NCI-H2081 treated with DMSO at 0.1 percent for 48 hours (cell line): ENCODE measurements at regions not wholly inside any gene's neighbourhood (a gene's known extent, or its start where the extent isn't known, plus 50 kb on each side); places are given as distances from the start of the nearest gene placed in this dataset.

Experiments
- DNase-seq: peaks from one replicate; lab custom pipeline; 2025; lab: John Stamatoyannopoulos, UW

GRCh38 chr1:94707321-94708298 is 112.5 kb upstream of the SLC44A3 start:
- DNase-seq, result no peak

GRCh38 chr1:94702442-94702815 is 117.7 kb upstream of the SLC44A3 start:
- no peak for DNase-seq

GRCh38 chr1:94701796-94702441 is 118.2 kb upstream of the SLC44A3 start:
- no peak for DNase-seq

GRCh38 chr1:94698759-94699502 is 121.2 kb upstream of the SLC44A3 start:
- no peak for DNase-seq

- no peak for DNase-seq
These were observed 121.8 kb upstream of the SLC44A3 start for GRCh38 chr1:94698356-94698755.

DNA sequence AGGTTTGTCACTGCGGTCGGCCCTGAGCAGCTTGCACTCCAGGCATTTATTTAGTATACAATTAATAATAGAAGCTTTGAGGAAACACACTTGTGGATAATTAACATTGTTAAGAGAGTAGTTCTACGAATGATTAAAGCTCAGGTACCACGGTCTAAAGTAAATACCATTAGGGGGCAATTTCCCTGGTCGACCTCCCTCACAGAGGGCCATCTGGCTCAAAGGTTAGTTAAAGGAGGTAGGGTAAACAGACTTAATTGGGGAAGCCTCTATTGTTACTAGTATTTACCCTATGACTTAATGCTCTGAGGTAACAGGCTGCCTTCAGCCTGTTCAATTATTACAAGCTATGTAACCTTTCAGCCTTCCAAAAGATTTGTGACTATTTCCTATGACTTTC is 122.3 kb upstream of the SLC44A3 start:
- DNase-seq, result peak; percentile 57

DNA sequence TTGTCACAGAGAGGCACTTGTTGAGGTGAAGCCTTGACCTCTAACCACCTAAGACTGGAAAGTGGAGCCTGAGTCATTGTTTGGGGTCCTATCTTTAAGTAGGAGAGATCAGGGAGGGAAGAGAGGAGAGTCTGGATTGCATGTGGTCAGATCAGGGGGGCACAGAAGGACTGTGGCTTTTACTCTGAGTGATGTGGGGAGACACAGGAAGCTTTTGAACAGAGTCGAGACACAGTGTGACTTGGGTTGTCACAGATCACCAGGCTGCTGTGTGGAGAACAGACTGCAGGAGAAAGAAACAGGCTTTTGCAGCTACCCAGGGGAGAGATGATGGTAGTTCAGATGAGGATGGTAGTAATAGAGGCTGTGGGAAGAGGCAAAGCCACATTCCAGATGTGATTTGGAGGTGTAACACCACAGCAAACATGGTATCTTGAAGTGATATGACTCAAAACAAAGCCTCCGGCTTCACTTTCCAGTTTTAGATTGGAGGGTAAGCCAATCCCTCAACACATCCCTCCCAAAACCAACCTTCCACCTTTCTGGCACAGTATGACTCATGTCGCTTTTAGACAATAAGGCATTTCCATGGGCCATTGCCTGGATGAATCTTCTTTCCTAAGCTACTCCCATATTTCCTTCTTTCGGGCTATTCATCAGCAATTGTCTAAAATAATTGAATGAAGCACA is 125.8 kb upstream of the SLC44A3 start:
- no peak for DNase-seq

DNA sequence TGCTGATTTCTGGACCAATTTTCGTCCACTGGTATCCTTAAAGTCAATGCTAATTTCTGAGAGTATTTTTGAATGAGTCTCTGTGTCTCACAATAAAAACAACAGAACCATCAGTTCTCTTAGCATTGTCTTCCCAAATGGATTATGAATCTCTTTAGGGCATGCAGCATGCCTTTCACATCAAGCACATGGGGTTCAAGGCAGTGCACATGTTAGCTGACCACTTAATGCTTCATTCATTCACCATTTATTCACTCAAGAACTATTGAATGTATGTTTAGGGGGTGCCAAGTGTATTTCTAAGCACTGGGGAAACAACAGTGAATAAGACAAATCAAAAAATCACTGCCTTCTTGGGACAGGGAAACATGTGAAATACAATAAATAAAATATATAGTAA is 126.7 kb upstream of the SLC44A3 start:
- no peak for DNase-seq

GRCh38 chr1:94693029-94693428 is 127.1 kb upstream of the SLC44A3 start:
- no peak for DNase-seq

GRCh38 chr1:94688646-94689045 is 131.5 kb upstream of the SLC44A3 start:
- no peak for DNase-seq

DNA sequence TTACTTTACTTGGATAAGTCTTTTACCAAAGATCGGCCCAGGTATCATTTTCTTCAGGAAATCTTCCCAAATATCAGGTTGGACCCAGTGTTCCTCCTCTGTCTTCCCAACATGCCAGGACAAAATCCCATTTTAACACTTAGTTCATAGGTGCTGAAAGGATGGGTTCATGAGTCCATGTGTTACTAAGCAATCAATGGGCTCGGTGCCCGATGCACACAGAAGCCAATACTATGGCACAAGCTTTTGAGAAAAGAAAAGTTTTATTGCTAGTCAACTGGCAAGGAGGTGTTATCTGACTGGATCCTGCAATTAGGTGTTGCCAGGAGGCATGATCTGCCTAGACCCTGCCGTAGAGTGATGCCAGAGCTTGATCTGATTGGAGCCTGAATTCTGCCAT is 133.3 kb upstream of the SLC44A3 start:
- DNase-seq, result no peak

DNA sequence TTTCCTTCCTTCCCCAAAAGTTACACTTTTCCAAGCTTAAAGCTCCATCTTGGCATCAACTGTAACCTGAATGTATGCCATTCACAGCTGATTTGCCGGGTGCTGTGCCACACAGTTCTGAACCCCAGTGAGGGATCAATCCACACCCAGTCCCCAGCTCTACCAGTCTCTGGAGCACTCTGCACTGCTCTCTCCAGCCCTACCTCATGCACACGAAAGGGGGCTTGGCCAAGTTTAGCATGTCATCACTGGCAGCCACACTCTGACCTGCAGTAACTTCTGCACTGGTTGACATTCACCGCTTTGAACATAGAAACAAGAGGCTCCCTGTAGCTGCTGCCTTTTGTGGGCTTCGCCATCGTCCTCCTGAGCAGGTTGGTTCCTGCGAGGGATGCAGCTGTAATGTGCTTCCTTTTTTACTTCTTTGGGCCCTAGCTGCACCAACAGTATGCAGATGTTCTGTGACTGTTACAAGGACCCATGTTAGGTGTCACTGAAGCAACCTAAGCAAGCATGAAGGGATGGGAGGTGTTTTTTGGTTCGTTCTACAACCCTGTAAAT is 135.4 kb upstream of the SLC44A3 start:
- DNase-seq, result no peak

DNA sequence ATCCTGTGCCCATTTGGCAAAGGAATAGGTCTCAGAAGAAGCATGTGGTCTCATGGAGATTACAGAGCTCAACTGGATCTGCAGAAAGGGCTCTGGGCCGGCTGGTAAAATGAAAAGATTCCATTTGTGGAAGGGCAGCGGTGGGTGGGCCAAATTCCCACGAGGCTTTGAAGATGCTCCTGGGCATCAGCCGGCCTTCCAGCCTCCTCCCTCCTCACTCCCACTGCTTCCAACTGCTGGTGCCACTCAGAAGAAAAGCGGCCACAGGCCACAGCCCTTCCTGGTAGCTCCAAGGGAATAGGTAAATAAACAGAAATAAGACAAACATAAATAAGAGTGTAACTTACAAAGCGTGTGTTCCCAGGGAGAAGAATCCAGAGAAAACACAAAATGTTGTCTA is 136.3 kb upstream of the SLC44A3 start:
- DNase-seq, result no peak

GRCh38 chr1:94680039-94680377 is 138.4 kb upstream of the F3 start:
- DNase-seq, result no peak

GRCh38 chr1:94679332-94680038 is 137.9 kb upstream of the F3 start:
- DNase-seq, result no peak

DNA sequence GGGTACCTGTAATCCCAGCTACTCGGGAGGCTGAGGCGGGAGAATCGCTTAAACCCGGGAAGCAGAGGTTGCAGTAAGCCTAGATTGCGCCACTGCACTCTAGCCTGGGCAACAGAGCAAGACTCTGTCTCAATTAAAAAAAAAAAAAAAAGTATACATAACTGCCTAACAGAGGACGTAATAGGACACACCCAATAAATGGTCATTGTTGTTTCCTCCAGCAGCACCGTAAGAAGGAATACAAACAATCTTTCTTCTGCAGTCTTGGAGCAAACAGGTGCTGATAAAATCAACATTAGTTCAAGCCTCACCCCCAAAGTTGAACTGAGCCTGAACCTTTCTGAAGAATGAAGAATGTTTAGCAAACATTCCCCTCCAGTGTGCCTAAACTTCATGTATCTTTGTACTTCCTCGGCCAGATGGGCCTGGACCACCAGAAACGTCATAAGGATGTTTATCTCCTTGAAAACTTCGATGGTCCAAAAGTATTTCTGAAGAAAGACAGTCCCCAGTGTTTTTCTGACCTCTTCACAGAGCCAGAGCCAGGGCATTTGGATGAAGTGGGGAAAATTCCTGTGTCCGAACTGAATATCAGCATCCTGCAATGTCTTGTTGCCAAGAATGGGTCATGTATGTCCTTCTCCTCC is 136.8 kb upstream of the F3 start:
- DNase-seq, result no peak

GRCh38 chr1:94677714-94678113 is 136.2 kb upstream of the F3 start:
- DNase-seq, result no peak

DNA sequence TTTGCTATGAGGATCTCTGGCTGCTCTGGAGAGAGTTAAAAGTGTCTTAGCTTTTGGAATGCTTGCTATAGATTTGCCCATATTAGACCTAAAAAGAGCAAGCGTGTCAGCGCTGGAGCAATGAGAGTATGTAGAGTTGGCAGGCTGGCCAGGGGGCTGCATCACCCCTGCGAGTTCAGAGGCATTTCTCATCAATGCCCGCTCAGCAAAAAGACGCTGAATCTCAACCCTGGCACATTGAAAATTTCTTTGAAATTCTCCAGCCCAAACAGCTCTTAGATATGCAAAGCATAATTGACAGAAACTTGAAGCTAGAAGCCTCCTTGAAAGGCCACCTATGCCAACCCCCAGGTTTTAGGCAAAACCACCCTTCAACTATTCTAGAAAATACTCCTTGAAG is 135.5 kb upstream of the F3 start:
- no peak for DNase-seq

DNA sequence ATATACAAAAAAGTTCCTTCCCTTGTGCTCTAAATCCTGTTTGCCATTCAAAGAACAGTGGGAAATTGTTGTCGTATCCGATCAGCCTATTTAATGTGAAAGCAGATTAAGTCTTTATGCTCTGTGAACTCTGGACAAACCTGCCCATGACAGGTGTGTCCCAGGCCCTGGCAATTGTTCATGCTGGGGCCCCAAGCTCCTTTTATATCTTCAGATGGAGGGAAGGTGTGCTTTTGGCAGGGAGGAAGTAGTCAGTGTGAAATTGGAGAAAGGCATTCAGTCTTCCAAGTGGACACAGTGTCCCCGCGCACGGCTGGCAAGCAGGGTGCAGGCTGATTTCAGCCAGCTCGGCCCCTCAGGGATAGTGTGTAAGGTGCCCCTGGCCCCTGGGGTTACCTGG is 135.1 kb upstream of the F3 start:
- DNase-seq, result no peak

GRCh38 chr1:94675373-94675772 is 133.8 kb upstream of the F3 start:
- no peak for DNase-seq

DNA sequence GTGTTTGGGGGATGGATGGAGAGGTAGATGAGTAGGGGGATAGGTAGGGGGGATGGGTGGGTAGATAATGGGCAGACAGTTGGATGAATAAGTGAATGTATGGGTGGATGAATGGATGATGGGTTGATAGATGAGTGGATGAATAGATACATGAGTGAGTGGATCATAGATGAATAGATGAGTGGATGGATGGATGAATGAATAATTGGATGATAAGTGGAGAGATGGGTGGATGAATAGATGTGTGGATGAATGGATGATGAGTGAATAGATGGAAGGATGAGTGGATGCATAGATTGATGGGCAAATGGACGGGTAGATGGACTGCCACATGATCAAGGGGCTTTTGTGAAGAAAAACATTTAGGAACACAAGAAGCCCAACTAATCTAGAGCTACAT is 133.3 kb upstream of the F3 start:
- DNase-seq, result no peak
